Limb (tissue), 2 donors: ENCODE measurements at regions not wholly inside any gene's neighbourhood (a gene's known extent, or its start where the extent isn't known, plus 50 kb on each side); places are given as distances from the start of the nearest gene placed in this dataset.
"Not testable (repeated sequence)": the region's sequence is repeated elsewhere in the genome, so short reads cannot be mapped to it uniquely, and the experiment has no call there.

Source experiments
- DNase-seq, 2 donors: peaks; one replicate each; pipeline ENCODE4 v3.0.0-alpha.2; 2016; ENCODE audit errors: extremely low spot score in 2 of 2

- DNase-seq: no peak
Observed at GRCh38 chr3:88668180-88668579, 439.2 kb upstream of the EPHA3 start.

- DNase-seq: no peak
Observed at GRCh38 chr3:88671573-88671972, 435.8 kb upstream of the EPHA3 start.

GRCh38 chr3:88677298-88677697 lies 430.1 kb upstream of the EPHA3 start:
- no peak for DNase-seq

GRCh38 chr3:88678747-88679146 lies 428.7 kb upstream of the EPHA3 start:
- DNase-seq: no peak

DNA sequence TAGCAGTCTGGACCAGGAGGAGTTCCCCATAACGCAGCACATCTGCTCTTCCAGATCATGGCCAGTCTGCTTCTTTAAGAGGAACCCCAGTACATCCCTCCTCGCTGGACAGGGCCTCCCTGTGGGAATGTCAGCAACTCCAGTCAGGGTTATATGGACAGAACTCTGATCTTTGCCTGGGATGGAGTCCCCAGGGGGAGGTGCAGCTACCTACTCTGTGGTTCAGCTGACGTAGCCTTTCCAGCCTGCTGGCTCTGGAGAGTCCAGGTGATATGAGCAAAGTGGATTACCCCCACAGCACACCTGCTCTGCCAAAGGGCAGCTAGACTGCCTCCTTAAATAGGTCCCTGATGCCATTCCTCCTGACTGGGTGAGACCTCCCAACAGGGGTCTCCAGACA lies 417.1 kb upstream of the EPHA3 start:
- no peak for DNase-seq

DNA sequence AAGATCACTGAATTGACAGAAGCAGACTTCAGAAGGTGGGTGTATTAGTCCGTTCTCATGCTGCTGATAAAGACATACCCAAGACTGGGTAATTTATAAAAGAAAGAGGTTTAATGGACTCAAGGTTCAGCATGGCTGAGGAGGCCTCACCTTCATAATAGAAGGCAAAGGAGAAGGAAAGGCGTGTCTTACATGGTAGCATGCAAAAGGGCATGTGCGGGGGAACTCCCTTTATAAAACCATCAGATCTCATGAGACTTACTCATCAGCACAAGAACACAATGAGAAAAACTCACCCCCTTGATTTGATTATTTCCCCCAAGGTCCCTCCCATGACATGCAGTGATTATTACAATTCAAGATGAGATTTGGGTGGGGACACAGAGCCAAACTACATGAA lies 416.3 kb upstream of the EPHA3 start:
- no peak for DNase-seq

DNA sequence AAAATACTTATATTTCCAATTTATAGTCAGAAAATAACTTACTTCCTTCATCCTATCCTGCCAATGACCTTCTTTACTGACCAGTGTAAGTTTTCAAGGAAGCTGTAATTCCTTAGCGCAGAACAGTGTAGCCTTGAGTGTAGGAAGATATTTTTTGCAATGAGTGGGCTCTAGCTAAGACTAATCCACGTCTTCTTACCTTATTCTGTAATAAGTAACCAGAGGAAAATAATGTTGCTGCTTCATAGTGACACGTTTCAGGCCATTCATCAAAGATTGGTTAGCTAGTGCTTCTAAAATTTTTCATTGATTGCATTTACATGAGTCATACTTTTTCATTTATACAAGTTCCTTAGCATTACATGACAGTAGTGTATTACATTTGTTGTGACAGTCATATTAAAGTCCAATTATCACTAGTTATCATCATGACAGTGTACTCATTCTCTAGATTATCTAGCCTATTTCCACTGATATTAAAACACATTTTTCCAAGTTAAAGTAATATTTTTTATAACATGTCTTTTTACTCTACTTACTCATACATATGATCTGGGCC lies 403.8 kb upstream of the EPHA3 start:
- DNase-seq: no peak

- no peak for DNase-seq
Observed at GRCh38 chr3:88704338-88704737, 403.1 kb upstream of the EPHA3 start.

DNA sequence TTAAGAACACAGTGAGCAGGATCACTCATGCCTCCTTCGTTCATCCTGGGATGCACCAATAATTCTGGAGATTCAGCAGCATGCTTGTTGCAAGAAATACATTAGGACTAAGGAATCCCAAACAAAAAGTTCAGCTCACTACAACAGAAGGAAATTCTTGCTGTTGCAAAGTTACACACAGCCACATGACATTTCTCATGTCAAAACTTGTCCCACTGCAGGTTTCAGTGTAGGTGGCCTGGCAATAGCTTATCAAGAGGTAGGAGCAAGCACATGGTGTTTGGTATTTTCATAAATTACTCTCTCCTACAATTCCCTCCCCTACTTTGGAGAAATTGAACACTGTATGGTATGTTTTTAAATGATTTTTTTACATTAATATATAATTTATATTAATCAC lies 399.6 kb upstream of the EPHA3 start:
- DNase-seq: no peak

GRCh38 chr3:88712552-88712951 lies 394.9 kb upstream of the EPHA3 start:
- no peak for DNase-seq

GRCh38 chr3:88713233-88713691 lies 394.2 kb upstream of the EPHA3 start:
- no peak for DNase-seq

DNA sequence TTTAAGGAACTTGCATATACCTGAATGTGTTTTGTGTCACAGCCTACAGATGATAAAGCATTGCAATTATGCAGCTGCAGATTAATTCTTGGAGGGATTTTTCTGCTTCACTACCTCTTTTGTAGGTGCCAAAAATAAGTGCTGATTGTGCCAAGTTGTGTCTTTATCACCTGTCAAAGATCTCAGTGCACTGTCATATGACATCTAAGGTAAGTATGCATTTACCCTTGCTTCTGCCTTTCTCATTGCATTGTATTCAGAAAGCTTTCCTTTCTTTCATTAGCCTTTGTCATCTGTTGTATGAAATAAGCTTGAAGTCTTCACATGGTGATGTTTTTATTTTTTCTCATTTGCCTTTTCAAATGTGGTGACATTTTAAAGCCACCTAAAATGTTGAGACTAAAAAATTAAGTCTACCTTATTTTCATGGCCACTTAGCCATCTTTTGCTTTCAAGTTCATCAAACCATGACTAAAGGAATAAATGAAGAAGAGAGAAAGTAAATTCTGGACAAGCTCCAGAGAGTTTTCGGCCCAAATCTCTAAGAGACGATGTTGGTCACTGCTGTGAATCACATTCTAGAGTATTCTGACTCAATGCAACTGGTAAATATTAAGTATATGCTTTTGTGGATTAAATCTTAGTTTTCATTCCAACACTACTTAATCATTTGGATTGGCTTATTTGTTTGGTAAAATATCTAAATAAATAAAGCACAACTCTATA lies 381.8 kb upstream of the EPHA3 start:
- DNase-seq: no peak

- DNase-seq: no peak
Observed at GRCh38 chr3:88732186-88732585, 375.2 kb upstream of the EPHA3 start.

DNA sequence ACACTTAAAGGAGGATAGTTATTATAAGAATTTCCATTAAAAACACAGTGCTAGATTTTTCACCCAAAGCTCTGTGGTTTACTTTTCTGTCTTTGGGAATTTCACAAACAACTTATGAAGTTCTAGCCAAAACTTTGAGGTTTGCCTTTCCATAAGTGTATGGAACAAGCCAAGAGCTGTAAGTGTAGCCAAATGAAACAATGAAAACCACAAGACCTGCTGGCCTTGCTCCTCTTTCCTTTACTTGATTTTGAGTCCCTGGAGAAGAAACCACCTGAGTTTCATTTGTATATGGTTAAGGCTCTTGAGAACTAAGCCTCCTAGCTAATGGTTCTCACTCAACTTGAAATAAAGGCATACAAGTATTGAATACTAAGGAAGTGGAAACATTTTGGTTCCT lies 365.3 kb upstream of the EPHA3 start:
- no peak for DNase-seq

- DNase-seq: no peak
Observed at GRCh38 chr3:88742674-88743507, 364.5 kb upstream of the EPHA3 start.

GRCh38 chr3:88744896-88745295 lies 362.5 kb upstream of the EPHA3 start:
- peak in 1 of 2 donors; percentile 22 for DNase-seq

DNA sequence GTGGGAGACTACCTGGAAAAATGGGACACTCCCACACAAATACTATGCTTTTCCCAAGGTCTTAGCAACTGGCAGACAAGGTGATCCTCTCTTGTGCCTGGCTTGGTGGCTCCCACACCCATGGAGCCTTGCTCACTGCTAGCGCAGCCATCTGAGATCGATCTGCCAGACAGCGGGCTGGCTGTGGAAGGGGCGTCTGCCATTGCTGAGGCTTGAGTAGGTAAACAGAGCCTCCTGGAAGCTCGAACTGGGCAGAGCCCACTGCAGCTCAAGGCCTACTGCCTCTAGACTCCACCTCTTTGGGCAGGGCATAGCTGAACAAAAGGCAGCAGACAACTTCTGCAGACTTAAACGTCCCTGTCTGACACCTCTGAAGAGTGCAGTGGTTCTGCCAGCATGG lies 360.3 kb upstream of the EPHA3 start:
- DNase-seq: not testable (repeated sequence)

GRCh38 chr3:88758676-88759075 lies 348.7 kb upstream of the EPHA3 start:
- no peak for DNase-seq

DNA sequence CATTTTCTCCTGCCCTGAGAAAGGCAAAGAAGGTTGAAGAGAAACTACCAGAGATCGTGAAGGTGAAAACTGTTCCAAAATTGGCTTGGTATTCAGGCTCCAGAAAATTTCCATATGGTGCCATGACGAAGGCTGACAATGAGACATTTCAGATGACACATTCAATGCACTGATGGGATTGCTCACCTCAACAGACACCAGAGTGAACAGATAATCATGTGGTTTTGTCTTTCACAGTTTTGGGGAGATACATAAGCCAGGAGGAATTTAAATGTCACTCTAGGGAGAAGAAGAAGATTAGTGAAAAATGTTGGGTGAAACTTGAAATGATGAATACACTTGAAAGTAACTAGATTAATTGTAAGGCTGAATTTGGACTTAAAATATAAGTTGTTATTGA lies 339.7 kb upstream of the EPHA3 start:
- no peak for DNase-seq

DNA sequence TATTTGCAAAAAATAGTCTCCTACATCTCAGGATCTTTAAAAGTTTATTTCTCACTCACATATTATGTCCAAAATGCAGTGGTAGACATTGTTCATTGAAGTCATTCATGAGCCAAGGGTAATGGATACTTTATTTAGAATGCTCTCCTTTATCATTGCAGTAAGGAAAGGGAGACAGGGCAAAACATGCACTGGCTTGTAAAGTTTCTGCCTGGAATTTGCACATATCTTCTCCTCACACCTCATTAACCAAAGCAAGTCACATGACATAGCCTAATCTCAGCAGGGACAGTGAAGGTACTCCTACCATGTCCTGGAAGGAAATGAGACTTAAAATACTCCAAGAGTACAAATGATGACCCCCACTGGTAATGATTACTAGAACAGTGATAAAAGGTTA lies 333.7 kb upstream of the EPHA3 start:
- DNase-seq: no peak

DNA sequence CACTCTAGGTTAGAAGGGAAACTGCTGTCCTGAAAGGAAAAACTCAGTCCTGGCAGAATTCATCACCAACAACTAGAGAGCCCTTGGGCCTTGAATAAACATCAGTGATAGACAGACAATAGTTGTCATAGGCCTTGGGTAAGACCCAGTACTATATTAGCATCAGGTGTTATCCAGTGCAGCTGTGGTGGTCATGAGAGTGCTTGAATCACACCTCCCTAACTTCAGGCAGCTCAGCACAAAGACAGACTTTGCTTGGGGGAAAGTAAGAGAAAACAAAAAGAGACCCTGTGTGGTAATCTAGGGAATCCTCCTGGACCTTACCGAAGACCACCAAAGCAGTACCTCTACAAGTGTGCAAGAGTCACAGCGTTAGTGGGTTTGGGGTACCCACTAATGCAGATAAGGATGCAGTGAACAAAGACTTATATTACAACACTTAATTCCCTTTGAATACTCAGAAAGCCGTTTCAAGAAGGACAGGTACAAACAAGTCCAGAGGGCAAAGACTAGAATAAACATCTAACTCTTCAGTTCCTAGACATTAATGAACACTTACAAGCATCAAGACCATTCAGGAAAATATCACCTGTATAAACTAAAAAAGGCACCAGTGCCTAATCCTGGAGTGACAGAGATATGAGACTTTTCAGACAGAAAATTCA lies 332.3 kb upstream of the EPHA3 start:
- no peak for DNase-seq

- DNase-seq: no peak
Observed at GRCh38 chr3:88779482-88779881, 327.9 kb upstream of the EPHA3 start.
